Retinal pigment epithelial cell (primary cell): ENCODE measurements at regions not wholly inside any gene's neighbourhood (a gene's known extent, or its start where the extent isn't known, plus 50 kb on each side); places are given as distances from the start of the nearest gene placed in this dataset.
"Not testable (repeated sequence)": the region's sequence is repeated elsewhere in the genome, so short reads cannot be mapped to it uniquely, and the experiment has no call there.

Experiments used
- DNase-seq: peaks from one replicate; pipeline ENCODE4 v3.0.0-alpha.2; 2010; ENCODE audit warnings: low read depth
- H3K4me3 ChIP-seq: 2 replicates; pipeline ENCODE4 v1.5.1; 2011; ENCODE audit warnings: mild to moderate bottlenecking, low read length, control low read depth, moderate library complexity
- TF ChIP-seq, protein P1 (sequence below): conservative IDR thresholded peaks from 2 replicates; pipeline ENCODE4 v1.5.1; 2011; ENCODE audit warnings: low read depth, low read length, control low read depth, inconsistent platforms

DNA sequence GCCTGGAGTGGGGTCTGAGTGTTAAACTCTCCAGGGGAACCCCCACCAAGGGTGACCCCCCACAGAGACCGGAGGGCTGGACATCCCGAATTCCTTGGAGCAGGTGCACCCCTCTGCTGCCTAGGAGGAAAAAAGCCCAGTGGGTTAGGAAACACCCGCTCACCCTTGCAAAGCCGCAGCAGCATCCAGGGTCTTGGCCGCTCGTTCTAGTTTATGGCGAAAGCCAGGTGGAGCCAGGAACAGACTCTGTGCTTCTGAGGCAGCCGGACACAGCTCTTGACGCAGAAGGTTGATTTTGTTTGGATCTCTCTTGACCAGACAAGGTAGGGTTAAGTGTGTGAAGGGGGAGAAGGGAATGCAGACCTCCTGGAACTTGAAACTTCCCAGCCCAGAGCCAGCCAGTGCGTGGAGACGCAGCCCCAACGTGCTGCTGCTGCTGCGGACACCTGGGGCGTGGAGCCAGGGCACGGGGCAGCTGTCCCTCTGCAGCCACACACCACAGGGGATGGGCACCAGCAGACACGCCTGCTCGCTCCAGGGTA lies 154.5 kb downstream of the LAT start:
- TF ChIP-seq, protein P1, sequence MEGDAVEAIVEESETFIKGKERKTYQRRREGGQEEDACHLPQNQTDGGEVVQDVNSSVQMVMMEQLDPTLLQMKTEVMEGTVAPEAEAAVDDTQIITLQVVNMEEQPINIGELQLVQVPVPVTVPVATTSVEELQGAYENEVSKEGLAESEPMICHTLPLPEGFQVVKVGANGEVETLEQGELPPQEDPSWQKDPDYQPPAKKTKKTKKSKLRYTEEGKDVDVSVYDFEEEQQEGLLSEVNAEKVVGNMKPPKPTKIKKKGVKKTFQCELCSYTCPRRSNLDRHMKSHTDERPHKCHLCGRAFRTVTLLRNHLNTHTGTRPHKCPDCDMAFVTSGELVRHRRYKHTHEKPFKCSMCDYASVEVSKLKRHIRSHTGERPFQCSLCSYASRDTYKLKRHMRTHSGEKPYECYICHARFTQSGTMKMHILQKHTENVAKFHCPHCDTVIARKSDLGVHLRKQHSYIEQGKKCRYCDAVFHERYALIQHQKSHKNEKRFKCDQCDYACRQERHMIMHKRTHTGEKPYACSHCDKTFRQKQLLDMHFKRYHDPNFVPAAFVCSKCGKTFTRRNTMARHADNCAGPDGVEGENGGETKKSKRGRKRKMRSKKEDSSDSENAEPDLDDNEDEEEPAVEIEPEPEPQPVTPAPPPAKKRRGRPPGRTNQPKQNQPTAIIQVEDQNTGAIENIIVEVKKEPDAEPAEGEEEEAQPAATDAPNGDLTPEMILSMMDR, result no peak
- no peak for DNase-seq
- H3K4me3 ChIP-seq, result no peak overlapping the region

DNA sequence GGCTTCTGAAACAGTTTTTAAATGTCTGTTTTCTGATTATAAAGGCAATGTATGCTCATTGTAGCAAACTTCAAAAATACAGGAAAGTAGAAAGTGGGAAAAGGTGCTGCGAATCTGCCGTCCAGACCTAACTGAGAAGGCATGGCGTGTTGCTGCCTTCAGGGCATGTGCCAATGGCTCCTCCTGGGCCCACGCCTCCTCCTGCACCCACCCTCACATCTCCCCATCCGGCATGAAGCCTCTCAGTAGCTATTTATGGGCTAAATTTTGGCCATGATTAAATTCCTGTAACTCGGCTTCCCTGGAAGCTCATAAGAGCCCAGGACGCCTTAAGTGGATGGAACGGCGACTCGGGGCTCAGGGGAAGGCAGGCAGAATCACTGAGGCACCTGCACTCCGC lies 153.8 kb downstream of the LAT start:
- DNase-seq, H3K4me3 ChIP-seq: not testable (repeated sequence)

DNA sequence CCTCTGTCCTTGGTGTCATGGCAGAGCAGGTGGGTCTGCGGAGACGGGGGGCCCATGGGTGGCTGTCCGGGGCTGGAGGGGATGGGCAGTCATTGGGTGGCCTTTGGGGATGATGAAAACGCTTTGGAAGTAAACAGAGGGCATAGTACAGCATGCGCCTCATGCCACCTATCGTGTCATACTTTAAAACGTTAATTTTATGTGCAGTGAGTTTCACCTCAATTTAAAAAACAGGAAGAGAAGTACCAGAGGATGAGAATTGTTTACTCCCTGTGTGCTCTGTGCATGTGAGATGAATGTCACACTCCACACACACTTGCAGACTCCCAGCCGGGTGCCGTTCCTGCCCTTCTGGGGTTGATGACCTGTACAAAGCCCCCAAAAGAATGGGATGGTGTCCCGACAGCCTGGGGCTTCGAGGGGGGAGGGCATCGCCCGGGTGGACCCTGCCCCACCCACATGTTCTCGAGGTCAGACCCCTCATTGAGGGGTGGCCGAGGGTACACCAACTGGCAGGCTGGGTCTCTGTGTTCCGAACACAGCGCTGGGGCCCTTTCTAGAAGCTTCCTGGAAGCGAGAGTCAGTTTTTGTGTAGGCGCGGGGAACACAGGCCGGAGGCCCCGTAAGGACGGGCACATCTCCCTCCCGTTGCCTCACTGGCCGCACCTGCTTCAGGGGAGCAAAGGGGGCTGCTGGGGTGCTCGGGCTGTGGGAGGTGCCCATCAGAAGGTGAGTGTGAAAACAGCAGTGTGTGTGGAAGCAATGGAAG lies 153.2 kb downstream of the LAT start:
- not testable (repeated sequence) for H3K4me3 ChIP-seq, DNase-seq

- not testable (repeated sequence) for H3K4me3 ChIP-seq, DNase-seq
Measured at GRCh38 chr16:29137461-29137860, 152.6 kb downstream of the LAT start.

- H3K4me3 ChIP-seq, DNase-seq: not testable (repeated sequence)
Measured at GRCh38 chr16:29136916-29137315, 152.1 kb downstream of the LAT start.

- DNase-seq, H3K4me3 ChIP-seq: not testable (repeated sequence)
Measured at GRCh38 chr16:29136046-29136696, 151.3 kb downstream of the LAT start.

DNA sequence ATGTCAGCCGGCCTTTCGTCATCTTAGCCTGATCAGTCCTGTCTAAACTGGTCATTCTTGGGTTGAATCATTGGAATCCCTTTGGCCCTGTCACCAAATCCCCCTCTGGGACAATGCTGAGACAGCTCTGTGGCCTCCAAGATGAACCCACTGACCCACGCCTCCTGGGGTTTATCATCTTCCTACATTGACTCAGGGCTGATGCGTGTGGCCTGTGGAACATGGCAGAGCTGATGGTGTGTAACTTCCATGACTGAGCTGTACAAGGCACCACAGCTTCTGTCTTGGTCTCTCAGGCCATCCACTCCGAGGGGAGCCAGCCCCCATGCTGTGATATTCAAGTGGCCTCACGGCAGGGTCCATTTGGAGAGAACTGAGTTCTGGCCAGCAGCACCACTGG lies 150.2 kb downstream of the LAT start:
- not testable (repeated sequence) for DNase-seq, H3K4me3 ChIP-seq

GRCh38 chr16:29133681-29134430 lies 149.0 kb downstream of the LAT start:
- not testable (repeated sequence) for H3K4me3 ChIP-seq, DNase-seq

GRCh38 chr16:29132869-29133268 lies 148.0 kb downstream of the LAT start:
- H3K4me3 ChIP-seq, DNase-seq: not testable (repeated sequence)

DNA sequence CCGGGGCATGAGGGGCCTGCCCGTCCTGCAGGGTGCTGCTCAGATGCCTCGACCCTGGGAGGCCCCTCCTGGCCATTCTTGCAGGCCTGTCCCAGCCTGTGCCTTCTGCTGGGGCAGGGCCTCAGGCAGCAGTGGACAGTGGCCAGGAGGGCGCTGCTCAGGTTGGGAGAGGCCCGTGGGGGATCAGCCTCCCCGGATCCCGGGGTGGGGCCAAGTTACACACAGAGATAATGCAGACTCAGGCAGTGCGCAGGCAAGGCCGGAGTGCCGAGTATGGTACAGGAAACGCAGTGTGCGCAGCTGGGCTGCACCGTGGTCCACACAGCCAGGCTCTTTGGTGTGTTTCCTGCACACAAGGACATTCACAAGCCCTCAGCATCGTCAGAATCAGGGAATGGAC lies 147.6 kb downstream of the LAT start:
- not testable (repeated sequence) for DNase-seq, H3K4me3 ChIP-seq

GRCh38 chr16:29130901-29131851 lies 146.3 kb downstream of the LAT start:
- not testable (repeated sequence) for DNase-seq, H3K4me3 ChIP-seq

- H3K4me3 ChIP-seq, DNase-seq: not testable (repeated sequence)
Measured at GRCh38 chr16:29130131-29130711, 145.4 kb downstream of the LAT start.

DNA sequence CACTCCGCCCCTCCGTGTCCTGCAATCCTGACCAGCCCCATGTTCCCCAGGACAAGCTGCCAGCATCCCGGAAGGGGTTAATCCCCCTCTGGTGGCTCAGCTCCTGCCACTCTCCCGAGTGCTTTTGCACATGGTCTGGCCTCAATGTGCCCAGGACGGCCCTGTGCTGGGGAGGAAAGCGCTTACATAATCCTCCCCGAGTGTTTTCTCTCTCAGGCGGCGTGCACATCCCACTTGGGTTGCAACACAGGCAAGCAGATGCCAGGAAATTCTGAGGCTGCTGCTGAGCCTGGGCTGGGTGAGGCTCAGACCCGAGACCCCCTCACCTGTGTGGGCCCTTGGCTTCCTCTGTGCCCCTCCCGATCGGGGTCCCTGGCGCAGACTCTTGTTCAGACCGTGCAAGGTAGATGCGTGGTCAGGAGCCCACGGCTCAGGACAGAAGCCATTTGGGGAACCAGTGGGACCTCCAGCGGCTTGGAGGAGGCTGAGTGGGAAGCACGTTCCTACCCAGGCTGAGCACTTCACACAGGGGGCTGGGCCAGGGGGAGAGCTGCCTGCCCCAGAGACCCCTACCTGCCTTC lies 144.7 kb downstream of the LAT start:
- not testable (repeated sequence) for H3K4me3 ChIP-seq, DNase-seq

DNA sequence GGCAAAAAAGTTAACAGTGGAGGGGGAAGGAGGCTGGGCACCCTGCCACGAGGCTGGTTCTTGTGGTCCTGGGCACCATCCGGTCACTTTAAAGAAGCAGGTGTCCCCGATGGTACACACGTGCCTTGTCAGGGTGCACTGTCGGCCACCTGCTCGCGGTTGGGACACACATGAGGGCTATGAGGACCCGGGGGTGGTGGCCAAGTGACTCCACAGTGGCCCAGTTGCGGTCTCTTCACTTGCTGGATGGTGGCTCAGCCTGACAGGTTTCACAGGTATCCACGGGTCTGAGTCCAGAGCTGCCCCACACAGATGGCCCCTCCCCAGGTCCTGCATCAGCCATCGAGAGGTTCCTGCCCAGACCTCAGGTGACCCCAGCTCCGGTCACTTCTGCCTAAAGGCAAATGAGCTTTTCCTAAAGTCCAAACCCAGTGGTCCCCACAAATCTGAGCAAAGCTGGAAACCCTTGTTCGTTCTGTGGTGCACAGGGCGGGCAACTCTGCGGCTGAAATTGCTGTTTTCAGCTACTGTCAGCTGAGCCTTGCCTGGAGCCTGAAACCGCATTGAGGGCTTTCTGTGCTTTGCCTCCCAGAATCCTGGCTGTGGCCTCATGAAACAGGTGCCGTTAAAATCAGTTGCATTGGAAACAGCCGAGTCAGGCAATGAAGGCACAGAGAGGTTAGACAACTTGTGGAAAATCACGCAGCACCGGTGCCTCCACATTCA lies 144.0 kb downstream of the LAT start:
- DNase-seq, H3K4me3 ChIP-seq: not testable (repeated sequence)

DNA sequence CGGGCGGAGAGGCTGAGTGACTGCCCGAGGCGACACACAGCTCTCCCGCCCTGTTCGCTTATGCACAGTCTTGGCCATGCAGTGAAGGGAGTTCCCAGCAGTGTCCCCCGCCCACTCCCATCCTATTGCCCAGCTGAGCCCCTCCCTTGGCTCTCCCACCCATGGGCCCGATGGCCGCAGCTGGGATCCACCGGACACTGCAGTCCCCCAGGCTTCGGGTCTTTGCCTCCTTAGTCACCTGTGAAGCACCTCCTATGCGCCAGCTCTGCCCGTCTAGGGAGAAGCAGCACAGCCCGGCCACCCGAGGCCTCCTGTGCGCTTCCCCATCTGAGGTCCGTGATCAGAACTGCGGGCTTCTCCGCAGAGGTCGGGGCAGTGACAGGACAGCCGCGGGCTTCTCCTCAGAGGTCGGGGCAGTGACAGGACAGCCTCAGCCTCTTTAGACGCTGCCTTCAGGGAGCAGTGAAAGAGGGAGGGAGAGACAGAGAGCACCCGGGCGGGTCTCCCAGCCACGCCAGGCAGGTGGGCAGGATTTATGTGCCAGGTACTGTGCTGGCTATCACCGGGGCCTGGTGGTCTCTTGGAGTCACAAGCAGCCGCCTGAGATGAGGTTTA lies 143.1 kb downstream of the LAT start:
- not testable (repeated sequence) for DNase-seq

More for the DNA sequence above, 143.1 kb downstream of the LAT start:
- not testable (repeated sequence) for H3K4me3 ChIP-seq
